ENCODE measurements at regions not wholly inside any gene's neighbourhood (a gene's known extent, or its start where the extent isn't known, plus 50 kb on each side); places are given as distances from the start of the nearest gene placed in this dataset.
"Not testable (repeated sequence)": the region's sequence is repeated elsewhere in the genome, so short reads cannot be mapped to it uniquely, and the experiment has no call there.

- Histone ChIP-seq H3K4me3 (ENCODE audit: low read length) (no peak overlapping the region), H4K20me1 (ENCODE audit: low read length) (no peaks in the 10 kb centered on the region), H3K27me3 (ENCODE audit: low read length) (no peaks in the 10 kb centered on the region), H3K27ac (ENCODE audit: low read length) (no peak overlapping the region), H2AFZ (ENCODE audit: low read length) (no peak overlapping the region), H3K9me2 (replicated peaks; ENCODE audit: low read length) (no peaks in the 10 kb centered on the region), H3K4me2 (ENCODE audit: low read length) (no peak overlapping the region), H3K36me3 (ENCODE audit: low read depth, low read length) (no peaks in the 10 kb centered on the region), H3K4me1 (ENCODE audit: insufficient read depth, low read length) (no peaks in the 10 kb centered on the region), H3F3A (ENCODE audit: low read length, unreplicated experiment) (no peaks in the 10 kb centered on the region), H3K9me3 (ENCODE audit: low read length) (no peaks in the 10 kb centered on the region), H3K79me2 (ENCODE audit: low read length) (no peaks in the 10 kb centered on the region), H3K9ac (ENCODE audit: low read length) (no peak overlapping the region)
- ChIA-PET POLR2A (ENCODE audit: unreplicated experiment) (no interaction called here), CTCF (no interaction called here)
- intact Hi-C loops (cut with micrococcal nuclease): no loop called here
- no peak for ATAC-seq
- no peak for DNase-seq
- no TSS peak for BruUV-seq (replicated peaks)
- TF ChIP-seq EZH2 (IDR thresholded peaks at IDR 0.05; ENCODE audit: low read length, unreplicated experiment): no peak
- no peak for TF ChIP-seq EZH2phosphoT487 (IDR thresholded peaks at IDR 0.05; ENCODE audit: borderline replicate concordance, low read length)
- TF ChIP-seq CTCF (conservative IDR thresholded peaks at IDR 0.05; ENCODE audit: low read depth, low read length): no peak
Measured at GRCh38 chr4:189600718-189601435, 339.8 kb upstream of the FRG1 start.

GRCh38 chr4:189602827-189603226 is 337.8 kb upstream of the FRG1 start:
- ATAC-seq; H3K27ac ChIP-seq (ENCODE audit: low read length); H4K20me1 ChIP-seq (ENCODE audit: low read length); H3K9me3 ChIP-seq (ENCODE audit: low read length); POLR2A ChIA-PET (ENCODE audit: unreplicated experiment); H3K36me3 ChIP-seq (ENCODE audit: low read depth, low read length); H2AFZ ChIP-seq (ENCODE audit: low read length); BruUV-seq (replicated peaks); H3K4me3 ChIP-seq (ENCODE audit: low read length); H3K27me3 ChIP-seq (ENCODE audit: low read length); H3K9me2 ChIP-seq (replicated peaks; ENCODE audit: low read length); intact Hi-C loops (cut with micrococcal nuclease); H3K4me2 ChIP-seq (ENCODE audit: low read length); H3K9ac ChIP-seq (ENCODE audit: low read length); H3K79me2 ChIP-seq (ENCODE audit: low read length); H3F3A ChIP-seq (ENCODE audit: low read length, unreplicated experiment); CTCF ChIA-PET; H3K4me1 ChIP-seq (ENCODE audit: insufficient read depth, low read length); DNase-seq: not testable (repeated sequence)

GRCh38 chr4:189610571-189610970 is 330.1 kb upstream of the FRG1 start:
- intact Hi-C loops (cut with micrococcal nuclease); H3K36me3 ChIP-seq (ENCODE audit: low read depth, low read length); H3K27ac ChIP-seq (ENCODE audit: low read length); H3K27me3 ChIP-seq (ENCODE audit: low read length); DNase-seq; H3K4me1 ChIP-seq (ENCODE audit: insufficient read depth, low read length); H3K9me2 ChIP-seq (replicated peaks; ENCODE audit: low read length); H3K9me3 ChIP-seq (ENCODE audit: low read length); H3K79me2 ChIP-seq (ENCODE audit: low read length); H3F3A ChIP-seq (ENCODE audit: low read length, unreplicated experiment); H3K4me2 ChIP-seq (ENCODE audit: low read length); BruUV-seq (replicated peaks); H4K20me1 ChIP-seq (ENCODE audit: low read length); H3K9ac ChIP-seq (ENCODE audit: low read length); POLR2A ChIA-PET (ENCODE audit: unreplicated experiment); CTCF ChIA-PET; H3K4me3 ChIP-seq (ENCODE audit: low read length); H2AFZ ChIP-seq (ENCODE audit: low read length); ATAC-seq: not testable (repeated sequence)

GRCh38 chr4:189613207-189613606 is 327.5 kb upstream of the FRG1 start:
- no peak for ATAC-seq
- no peaks in the 10 kb centered on the region for H3K36me3 ChIP-seq (ENCODE audit: low read depth, low read length)
- no peaks in the 10 kb centered on the region for H3K79me2 ChIP-seq (ENCODE audit: low read length)
- intact Hi-C loops (cut with micrococcal nuclease): no loop called here
- H3K4me3 ChIP-seq (ENCODE audit: low read length): no peak overlapping the region
- CTCF ChIA-PET: no interaction called here
- no peaks in the 10 kb centered on the region for H3K9me3 ChIP-seq (ENCODE audit: low read length)
- H3K27ac ChIP-seq (ENCODE audit: low read length): no peak overlapping the region
- no peak overlapping the region for H3K9ac ChIP-seq (ENCODE audit: low read length)
- H3K9me2 ChIP-seq (replicated peaks; ENCODE audit: low read length): no peaks in the 10 kb centered on the region
- no peak overlapping the region for H3K4me2 ChIP-seq (ENCODE audit: low read length)
- H4K20me1 ChIP-seq (ENCODE audit: low read length): no peaks in the 10 kb centered on the region
- POLR2A ChIA-PET (ENCODE audit: unreplicated experiment): no interaction called here
- H3K27me3 ChIP-seq (ENCODE audit: low read length): no peaks in the 10 kb centered on the region
- no peak overlapping the region for H2AFZ ChIP-seq (ENCODE audit: low read length)
- H3K4me1 ChIP-seq (ENCODE audit: insufficient read depth, low read length): no peaks in the 10 kb centered on the region
- no peaks in the 10 kb centered on the region for H3F3A ChIP-seq (ENCODE audit: low read length, unreplicated experiment)
- no TSS peak for BruUV-seq (replicated peaks)
- no peak for DNase-seq
- no peak for TF ChIP-seq CTCF (conservative IDR thresholded peaks at IDR 0.05; ENCODE audit: low read depth, low read length)
- TF ChIP-seq EZH2phosphoT487 (IDR thresholded peaks at IDR 0.05; ENCODE audit: borderline replicate concordance, low read length): no peak

Data from PC-3 (cell line).